GM19328 (cell line): ENCODE measurements at regions not wholly inside any gene's neighbourhood (a gene's known extent, or its start where the extent isn't known, plus 50 kb on each side); places are given as distances from the start of the nearest gene placed in this dataset.
"Not testable (repeated sequence)": the region's sequence is repeated elsewhere in the genome, so short reads cannot be mapped to it uniquely, and the experiment has no call there.

Source experiments
- ATAC-seq: cut with Tn5 transposase; IDR thresholded peaks from one replicate; pipeline ENCODE4 v1.9.1; 2021; ENCODE audit warnings: mild to moderate bottlenecking, moderate library complexity; ENCODE audit not compliant: unreplicated experiment

DNA sequence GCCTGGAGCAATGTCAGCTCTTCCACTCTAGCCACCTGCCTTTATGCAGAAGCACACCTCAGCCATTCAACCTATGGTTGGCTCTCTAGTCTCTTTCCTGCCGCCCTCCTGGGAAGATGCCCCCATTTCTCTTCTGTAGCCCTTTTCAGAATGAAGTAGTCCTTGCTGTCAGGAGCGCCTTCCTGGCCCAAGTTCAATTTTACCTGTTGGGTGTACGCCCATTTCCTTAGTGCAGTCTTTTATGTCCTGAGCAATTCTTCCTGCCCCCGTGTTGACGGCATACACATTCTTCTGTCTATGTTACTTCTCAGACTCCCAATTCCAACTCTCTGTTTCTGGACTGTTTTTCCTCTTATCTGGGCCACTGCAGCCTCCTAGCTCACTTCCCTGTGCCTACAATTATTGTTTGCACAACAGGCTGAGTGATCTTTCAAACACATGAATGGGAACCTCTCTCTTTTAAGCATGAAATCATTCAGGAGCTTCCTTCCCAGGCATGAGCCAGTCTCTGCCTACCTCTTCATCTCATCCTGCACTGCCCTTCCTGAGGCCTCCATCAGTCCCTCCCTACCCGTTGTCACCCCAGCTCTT, 389.2 kb downstream of the CD83 start:
- no peak for ATAC-seq

DNA sequence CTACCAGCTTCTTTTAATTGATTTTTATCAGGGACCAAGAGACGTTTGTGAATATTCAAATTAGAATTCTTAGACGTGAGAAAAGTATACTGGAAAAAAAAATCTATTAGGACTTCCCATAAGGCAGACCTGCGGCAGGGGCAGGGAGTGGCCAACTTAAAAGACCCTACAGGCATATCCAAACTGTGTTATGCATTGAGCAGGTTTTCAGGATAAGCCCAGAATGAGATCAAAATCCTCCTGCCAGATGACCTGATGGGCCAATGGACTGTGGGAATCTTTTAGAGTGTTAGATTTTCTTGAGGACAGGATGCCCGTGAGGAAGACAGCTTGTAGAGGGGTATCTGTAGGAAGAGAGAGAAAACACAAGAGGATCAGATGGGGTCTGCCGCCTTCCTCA, 391.5 kb downstream of the CD83 start:
- ATAC-seq, result no peak

DNA sequence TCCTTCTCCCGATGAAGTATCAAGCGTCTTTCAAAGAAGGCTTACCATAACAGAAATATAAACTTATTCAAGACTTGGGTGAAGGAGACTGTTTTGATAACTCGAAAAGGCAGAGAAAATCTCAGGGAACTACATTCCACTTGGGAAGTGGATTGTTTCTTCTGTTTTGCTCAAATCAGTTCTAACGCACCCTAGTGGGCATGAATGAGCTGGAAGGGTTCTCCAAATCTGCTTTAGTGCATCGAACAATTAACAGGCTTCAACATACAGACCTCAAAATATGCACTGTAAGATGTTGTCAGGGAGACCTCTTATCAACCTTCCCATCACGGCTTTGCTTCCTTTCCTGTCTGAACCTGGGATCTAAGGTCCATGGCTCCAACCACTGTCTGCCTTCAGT, 392.5 kb downstream of the CD83 start:
- no peak for ATAC-seq

DNA sequence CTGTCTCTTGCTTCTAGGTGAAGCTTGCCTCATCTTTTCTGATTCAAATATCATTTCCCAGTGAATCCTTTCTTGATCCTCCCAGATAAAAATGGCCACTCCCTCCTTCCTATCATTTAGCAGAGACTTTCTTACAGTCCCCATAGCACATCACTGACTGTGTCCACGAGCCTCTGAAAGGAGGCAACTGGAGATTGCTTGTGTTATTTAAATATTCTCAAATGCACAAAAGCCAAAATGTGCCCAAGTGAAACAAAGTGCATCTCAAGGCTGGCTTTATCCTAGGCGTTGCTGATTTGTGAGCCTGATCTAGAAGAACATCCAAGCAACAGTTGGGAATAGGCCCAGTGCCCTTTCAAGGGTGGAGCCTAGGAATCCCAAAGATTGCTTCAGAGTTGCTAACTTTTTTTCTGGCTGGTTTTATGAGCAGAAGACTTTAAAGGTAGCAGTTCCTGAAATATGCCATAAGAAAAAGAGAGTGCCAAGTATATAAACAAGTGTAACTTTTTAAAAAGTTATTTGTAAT, 393.6 kb downstream of the CD83 start:
- ATAC-seq, result no peak

DNA sequence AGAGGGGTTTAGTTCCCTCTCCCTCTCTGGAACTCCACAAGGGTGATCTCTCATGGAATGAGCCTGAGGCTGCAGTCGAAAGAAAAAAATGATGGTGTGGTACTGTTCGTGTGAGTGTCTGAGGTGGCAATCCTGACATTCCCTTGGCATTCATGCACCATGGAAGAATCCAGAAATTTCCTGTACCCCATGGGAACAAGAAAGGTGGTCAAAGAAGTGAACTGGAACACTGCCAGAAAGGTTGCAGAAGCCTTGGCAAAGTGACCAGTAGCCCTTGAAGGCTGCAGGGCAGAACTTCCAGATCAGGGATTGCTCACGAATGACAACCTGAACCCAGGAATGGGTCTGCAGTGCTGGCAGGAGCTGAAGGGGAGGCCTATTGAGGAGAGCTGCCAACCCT, 394.7 kb downstream of the CD83 start:
- no peak for ATAC-seq

DNA sequence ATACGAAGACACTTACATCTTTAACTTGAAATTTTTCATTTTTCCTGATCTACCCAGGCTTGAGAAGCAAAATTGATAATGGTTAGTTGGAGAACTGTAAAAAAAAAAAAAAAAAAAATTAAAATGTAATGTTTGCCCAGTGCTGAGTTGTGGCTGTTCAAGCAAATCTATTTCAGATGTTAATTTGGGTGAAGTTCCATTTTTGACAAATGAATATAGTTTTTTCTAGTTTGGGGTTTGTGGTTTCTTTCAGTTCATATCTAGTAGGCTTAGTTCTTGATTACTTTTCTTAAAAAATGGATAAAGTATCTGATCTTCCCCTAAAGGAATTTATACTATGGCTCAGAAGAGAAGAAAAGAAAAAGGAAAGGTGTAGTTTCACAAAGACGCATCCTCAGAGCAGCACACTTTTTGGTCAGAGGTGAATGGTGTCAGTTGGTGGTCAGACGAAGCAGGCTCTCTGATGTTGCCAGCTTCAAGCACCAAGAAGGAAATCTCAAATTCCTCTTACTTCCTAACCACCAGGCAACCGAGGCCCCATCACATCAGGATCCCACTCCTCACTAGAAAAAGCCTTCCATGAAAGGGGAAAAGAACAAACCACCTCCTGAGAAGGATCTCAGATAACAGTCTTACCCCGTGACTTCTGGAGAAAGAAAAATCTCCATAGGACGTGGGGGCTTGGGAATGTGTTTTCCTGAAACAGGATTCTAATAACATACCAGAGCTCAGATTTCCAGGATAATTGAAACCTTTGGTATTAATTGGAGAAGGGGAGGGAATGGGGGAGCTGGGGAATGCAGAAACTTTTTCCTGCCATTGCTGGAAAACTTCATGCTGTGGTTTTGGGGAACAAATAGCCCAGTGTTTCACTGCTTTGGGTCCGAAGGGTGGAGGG, 396.2 kb downstream of the CD83 start:
- ATAC-seq, result no peak

DNA sequence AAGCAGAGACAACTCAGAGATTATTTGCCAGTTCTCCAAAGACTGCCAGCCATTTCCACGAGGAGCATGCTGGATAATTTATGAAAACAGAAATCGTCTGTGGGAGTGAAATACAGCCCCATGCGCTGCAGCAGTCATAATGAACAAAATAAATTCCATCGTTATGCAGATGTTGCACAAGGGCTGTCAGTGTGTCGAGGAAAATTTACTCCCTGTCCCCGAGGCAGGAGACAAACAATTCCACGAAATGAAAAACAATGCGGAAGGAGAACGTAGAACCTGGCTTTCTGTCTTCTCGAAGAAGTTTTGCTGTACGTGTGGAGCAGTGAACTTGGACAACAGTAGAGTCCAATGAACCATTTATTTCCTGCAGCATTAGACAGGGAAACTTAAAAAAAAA, 399.4 kb downstream of the CD83 start:
- ATAC-seq, result no peak

DNA sequence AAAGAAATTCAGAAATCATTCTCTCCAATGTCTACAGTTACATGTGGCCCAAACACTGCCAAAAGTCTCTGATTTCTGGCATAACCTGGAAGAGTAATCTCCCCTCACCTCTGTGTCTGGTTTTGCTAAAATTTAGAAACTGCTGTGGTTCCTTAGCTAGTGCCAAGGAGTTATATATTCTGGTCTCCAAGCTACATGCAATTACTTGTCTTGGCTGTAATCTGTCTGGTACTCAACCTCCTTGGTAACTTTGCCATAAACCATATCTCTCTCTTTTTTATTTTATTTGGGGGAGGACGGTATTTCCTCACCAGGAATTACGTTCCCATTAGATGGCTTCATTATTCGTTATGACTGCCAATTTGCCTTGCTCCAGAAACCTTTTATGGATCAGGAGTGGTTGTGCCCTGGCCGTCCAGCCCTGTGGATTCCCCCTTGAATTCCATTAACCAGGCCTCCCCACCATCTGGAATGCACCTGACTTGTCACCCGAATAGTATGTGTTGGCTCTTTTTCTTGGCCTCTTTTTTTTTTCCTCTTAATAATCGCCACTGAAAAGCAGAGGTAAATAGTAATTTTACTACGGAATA, 400.0 kb downstream of the CD83 start:
- ATAC-seq, result no peak

DNA sequence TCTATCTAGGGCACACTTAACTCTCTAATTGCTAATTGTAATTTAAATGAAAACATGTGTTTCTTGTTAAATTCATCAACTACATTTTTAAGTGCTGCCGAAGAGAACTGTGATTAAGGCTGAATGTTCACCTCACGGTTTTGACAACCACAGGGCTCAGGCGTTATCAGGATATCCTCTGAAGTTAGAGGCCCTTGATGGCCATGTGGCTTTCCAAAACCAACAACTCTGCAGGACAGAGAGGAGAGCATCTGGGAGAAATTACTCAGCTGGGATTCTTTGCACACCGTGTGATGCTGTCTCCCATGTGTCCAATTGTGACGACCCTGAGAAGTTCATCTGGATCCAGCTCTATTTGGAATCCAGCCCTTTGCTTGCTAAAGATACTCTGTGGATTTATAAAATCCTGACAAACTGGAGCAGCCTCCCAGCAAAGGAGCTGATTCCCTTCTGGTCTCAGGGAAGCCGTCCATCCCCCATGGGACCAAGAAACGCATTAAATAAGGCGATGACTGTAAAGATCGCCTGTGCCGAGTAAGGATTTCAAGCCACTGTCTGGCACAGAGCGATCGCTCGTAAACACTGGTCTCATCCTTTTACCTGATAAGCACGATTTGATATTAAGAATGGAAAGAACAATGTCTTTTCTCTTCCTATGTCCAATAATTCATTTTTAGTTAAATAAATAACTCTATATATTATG, 401.1 kb downstream of the CD83 start:
- no peak for ATAC-seq

DNA sequence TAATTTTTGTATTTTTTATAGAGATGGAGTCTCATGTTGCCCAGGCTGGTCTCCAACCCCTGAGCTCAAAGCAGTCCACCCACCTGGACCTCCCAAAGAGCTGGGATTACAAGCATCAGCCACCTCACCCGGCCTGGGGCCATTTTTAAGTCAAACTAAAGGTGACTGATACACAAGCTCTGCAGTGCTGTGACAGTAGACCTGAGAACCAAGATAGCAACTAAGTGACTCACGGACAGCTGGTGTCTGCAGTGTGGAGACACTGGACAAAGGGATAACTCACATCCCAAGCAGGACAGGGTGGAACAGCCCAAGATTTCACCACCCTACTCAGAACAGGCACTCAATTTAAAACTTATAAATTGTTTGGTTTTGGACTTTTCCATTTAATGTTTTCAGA, 402.5 kb downstream of the CD83 start:
- ATAC-seq, result no peak

DNA sequence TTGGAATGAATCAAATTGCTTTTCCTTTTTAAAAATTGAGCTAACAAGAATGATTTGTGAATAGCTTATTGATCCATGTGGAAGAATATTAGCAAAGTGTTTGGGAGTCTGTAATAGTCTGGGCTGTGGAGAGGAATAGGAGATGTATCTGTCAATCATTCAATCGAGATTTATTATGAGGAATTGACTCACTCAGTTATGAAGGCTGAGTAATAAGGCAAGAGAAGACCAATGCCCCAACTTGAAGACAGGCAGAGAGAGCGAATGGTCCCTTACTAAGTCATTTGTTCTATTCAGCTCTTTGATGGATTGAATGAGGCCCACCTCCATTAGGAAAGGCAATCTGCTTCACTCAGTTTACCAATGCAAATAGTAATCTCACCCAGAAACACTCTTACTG, 403.0 kb downstream of the CD83 start:
- ATAC-seq, result no peak

DNA sequence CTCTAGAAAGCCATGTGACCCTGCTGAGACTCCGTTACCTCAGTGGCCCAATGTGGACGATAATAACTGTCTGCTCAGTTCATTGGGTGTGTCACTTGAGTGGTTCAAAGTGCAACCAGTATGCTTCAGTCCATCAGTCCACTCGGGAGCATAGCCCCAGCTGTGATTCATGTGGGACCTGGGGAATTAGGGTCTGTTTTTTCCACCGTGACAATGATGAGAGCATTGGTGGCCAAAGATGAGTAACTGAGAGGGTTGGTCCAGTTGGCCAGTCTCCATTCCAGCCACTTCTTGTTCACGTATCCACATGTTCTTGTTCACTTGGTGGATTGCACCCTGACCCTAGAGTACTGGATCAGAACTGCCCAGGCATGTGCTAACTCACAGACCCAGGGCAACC, 403.6 kb downstream of the CD83 start:
- ATAC-seq, result no peak

DNA sequence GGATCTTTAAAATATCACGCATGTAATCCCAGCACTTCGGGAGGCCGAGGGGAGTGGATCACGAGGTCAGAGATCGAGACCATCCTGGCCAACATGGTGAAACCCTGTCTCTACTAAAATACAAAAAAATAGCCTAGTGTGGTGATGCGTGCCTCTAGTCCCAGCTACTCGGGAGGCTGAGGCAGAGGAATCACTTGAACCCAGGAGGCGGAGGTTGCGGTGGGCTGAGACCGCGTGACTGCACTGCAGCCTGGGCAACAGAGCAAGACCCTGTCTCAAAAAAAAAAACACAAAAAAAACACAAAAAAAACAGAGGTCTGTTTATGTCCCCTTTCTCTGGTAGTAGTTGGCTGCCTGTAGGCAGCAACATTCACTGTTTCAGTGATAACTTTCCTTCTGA, 404.3 kb downstream of the CD83 start:
- ATAC-seq, result not testable (repeated sequence)

DNA sequence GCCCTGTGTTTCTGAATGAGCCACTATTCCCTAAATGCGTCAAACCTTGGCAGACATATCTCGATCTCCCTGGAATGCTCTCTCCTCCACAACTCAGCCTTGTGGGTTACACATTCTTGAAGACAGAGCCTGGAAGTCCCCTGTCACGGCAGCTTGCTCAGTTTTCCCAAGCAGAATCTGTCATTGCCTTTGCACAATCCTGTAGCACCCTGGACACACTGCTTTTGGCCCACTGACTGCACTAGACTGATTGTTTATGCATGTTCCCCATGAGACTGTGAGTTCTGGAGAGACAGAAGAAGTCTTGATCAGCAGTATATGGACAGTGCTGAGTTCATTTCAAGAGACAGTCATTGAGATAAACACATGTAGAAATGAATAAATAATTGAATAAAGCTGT, 406.7 kb downstream of the CD83 start:
- ATAC-seq, result no peak

DNA sequence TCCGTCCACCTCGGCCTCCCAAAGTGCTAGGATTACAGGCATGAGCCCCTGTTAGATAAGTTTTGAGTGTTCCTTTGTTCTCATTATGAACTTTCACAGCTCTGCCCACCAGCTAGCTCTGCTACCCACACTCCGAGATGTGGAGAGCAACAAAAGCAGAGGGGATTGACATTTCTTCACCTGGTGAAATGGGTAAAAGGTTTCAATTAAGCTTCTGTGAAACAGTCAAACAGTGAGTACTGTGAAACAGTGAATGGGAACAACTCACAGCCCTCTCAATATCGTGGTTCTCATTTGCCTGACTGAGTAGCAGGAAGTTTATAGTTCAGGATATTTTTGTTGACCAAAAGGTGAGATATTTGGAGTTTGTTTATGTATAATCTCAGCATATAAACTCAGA, 412.8 kb downstream of the CD83 start:
- ATAC-seq, result no peak

DNA sequence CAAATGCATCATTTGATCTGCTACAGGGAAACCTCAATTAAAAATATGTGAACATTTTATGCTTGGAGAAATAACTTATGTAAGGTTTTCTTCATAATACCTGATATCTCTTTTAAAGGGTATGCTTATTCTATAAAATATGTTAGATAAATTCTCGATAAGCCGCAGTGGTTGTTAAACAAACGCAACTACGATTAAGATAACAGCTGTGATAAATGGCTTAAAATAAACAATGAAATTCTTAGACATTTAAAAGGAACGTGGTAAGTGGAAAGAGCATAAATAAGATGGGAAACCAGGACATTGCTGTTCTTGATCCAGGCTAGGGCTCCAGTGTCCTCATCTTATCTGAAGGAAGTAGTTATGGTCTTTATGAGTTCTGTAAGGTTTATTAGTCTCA, 415.9 kb downstream of the CD83 start:
- ATAC-seq, result no peak

DNA sequence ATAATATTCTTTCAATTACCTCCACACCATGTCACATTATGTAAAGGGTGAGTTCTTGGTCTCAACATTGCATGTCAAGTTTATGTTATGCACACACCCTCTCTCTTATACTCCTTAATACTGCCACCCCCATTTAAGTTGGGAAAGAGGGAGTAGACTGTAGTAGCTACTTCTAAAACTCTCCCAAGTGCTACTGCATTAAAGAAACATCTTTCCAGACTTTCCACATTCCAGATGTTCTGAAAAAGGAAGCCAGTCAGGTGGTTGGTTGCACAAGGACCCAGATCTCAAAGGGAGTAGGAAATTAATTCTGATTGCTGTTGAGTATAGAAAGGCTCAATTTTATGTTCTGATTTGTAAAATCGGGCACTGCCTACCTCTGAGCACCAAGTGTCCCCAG, 419.5 kb downstream of the CD83 start:
- ATAC-seq, result no peak

DNA sequence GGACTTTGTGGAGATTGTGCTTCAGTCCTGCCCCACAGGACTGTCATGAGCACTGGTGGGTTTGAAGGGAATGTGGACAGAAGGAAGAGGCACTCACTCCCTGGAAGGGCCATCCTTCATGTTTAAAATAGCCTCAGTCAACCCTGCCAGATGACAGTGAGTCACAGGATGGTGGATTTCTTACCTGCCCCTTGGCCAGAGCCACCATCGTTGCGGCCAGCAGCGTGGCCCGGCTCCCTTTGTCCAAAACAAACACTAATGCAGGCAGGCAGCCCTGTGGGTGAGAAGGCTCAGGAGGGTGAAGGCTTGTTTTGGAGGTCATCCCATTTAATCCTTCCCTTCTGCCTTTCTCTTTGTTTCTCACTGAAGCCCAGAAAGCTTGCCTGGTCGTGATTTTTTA, 422.7 kb downstream of the CD83 start:
- no peak for ATAC-seq

DNA sequence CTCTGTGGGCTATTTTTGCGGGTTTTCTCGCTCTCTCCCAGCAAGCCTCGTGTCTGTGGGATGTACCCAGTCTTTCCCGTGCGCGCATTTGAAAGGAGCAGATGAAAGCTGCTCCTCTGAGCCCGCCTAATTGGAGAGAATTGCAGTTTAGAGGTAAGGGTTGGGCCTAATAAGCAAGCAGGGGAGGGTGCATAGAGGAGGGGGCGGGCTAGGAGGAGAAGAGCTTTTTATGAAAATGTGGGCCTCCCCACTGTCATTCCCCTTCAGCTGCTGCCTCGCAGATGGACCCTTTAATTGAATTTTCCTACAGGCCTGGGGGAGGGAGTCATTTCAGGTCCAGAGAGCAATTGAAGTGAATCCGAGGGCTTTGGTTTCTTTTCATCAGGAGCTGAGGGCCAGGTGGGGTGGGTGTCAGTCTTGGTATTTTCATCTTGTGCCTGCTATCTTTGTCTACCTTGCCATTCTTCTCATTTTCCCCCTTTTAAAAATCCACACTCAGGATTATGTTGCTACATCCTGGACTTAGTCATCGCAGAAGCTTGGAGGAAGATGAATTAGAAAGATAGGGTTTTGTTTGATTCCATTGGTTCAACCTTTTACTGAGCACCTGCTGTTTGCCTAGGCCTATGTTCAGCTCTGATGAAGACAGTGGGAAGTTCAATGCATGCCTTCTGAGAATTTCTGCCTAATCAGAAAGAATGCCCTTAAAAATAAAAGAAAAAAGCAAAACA, 423.4 kb downstream of the CD83 start:
- ATAC-seq, result no peak

DNA sequence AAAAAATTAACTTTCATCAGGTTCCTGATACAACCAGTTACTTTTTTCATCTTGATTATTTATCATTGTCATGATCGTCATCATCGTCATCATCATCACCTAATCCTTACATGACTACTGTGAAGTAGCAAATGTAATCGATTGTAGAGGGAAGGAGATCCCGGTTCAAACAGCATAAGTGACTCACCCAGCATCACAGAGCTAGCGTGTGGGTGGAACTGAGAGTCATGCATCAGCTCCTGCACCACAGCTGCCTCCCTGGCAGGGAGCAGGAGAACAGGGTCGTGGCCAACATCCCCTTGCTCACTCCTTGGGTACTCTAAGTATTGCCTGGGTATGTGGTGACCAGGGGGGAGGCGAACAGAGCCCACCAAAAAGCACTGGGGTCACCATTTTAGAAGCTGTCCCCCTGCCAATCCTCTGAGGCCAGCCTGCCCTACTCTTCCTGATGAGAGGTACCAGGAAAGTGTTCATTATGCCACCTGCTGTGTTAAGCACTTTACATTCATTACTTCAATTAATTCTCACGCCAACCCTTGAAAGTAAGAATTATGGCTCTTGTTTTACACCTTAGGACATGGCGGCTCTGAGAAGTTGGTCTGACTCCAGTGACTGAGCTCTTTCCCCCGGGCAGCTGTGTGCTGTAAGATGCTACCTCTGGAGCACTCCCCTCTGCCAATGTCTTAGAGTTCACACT, 425.2 kb downstream of the CD83 start:
- no peak for ATAC-seq
